ENCODE measurements at regions not wholly inside any gene's neighbourhood (a gene's known extent, or its start where the extent isn't known, plus 50 kb on each side); places are given as distances from the start of the nearest gene placed in this dataset.

DNA sequence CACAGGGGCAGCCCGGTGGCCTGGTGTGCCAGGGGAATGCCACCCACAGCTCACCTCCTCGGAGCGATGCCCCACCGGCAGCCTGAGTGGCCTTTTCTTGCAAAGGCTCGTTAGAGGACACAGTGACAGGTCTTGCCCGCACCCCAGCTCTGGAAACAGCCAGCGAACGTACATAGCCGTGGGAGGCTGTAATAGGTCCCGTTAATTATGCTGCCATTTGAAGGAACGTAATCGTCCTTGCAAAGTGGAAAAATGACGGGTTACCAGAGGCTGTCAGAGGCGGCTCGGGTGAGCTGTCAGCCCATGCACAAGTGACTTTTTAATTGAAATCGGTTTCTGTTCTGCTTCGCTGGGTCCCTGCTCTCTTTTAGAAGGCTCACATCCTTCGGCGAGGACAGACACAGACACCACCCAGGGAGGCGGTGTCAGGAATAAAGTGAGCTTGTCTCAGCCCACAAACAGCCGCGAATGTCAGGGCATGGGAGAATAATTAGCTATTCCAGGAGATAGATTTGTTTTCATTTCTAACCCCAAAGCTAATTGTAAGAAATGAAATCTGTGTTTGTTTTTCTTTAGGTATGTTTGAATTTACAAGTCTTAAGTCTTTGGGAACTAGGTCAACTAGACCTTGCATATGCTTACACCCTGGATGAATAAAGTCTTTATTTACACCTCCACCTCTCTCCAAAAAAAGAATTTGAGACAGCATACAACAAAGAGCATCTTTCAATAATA, 77.2 kb upstream of the RFLNA start:
- Histone ChIP-seq H4K5ac (ENCODE audit: insufficient read length, low read depth, low read length) (no peak overlapping the region), H2BK5ac (ENCODE audit: insufficient read length, low read length) (no peak overlapping the region), H4K8ac (replicated peaks; ENCODE audit: insufficient read length, low read depth, low read length) (no peak overlapping the region), H3K18ac (ENCODE audit: insufficient read length, low read depth, low read length) (no peak overlapping the region), H3K56ac (ENCODE audit: insufficient read length, low read depth, low read length) (no peak overlapping the region), H2AK5ac (ENCODE audit: insufficient read length, low read length) (no peak overlapping the region), H3K27ac (ENCODE audit: insufficient read length, low read depth, low read length) (no peak overlapping the region), H3K79me2 (ENCODE audit: insufficient read depth, low read length) (no peaks in the 10 kb centered on the region), H3K4me1 (ENCODE audit: insufficient read depth, low read length) (no peaks in the 10 kb centered on the region), H3K9me3 (ENCODE audit: control insufficient read depth, low read depth, low read length) (peaks cover 7% of the 10 kb centered on the region), H3K23ac (ENCODE audit: insufficient read length, low read depth, low read length) (no peak overlapping the region), H3K23me2 (ENCODE audit: insufficient read length, low read depth, low read length, poor library complexity, severe bottlenecking) (no peaks in the 10 kb centered on the region), H4K91ac (ENCODE audit: insufficient read length, low read depth, low read length) (no peak overlapping the region), H3K14ac (ENCODE audit: insufficient read depth, low read length) (no peak overlapping the region), H3K27me3 (ENCODE audit: insufficient read depth, low read length) (no peaks in the 10 kb centered on the region), H3K9ac (ENCODE audit: extremely low read depth, insufficient read length, low read length) (no peak overlapping the region), H3K4me2 (ENCODE audit: insufficient read depth, insufficient read length, low read length) (no peak overlapping the region), H2BK15ac (ENCODE audit: low read depth, low read length) (no peak overlapping the region), H4K20me1 (ENCODE audit: control insufficient read depth, insufficient read depth, insufficient read length) (no peaks in the 10 kb centered on the region), H3T11ph (ENCODE audit: low read length) (no peak overlapping the region), H2BK12ac (ENCODE audit: insufficient read length, low read depth, low read length) (no peak overlapping the region), H2BK20ac (ENCODE audit: low read depth, low read length, poor library complexity, severe bottlenecking) (no peak overlapping the region), H2AFZ (ENCODE audit: low read length) (no peak overlapping the region), H2BK120ac (ENCODE audit: low read depth, low read length, poor library complexity, severe bottlenecking) (no peak overlapping the region), H3K4ac (ENCODE audit: low read depth, low read length) (no peak overlapping the region), H3K79me1 (ENCODE audit: insufficient read depth, low read depth, low read length, poor library complexity, severe bottlenecking) (no peaks in the 10 kb centered on the region)
- H3K9me3 Mint-ChIP-seq, result peaks cover 21 to 25% of the 10 kb centered on the region in 2 experiments
- no peak for DNase-seq
- H3K4me1 Mint-ChIP-seq, result peaks cover 12 to 13% of the 10 kb centered on the region in 2 experiments
- no peak overlapping the region; a peak in 1 of 7 replicates for H3K27ac Mint-ChIP-seq
- no peak overlapping the region; a peak in 1 of 5 replicates for H3K4me3 Mint-ChIP-seq
- H3K27me3 Mint-ChIP-seq (ENCODE audit: low read depth), result peaks cover 8% of the 10 kb centered on the region
- no CpG with 5 or more reads among the region's 22 CpGs for WGBS (ENCODE audit: extremely low coverage, insufficient read length, low lambda C conversion rate)
- H3K36me3 Mint-ChIP-seq (ENCODE audit: insufficient read depth in 1 of 3, low read depth in 3 of 3), result peaks cover 1 to 26% (median 16%) of the 10 kb centered on the region in 3 experiments; a peak in 5 of 7 replicates
- TF ChIP-seq, protein P1, sequence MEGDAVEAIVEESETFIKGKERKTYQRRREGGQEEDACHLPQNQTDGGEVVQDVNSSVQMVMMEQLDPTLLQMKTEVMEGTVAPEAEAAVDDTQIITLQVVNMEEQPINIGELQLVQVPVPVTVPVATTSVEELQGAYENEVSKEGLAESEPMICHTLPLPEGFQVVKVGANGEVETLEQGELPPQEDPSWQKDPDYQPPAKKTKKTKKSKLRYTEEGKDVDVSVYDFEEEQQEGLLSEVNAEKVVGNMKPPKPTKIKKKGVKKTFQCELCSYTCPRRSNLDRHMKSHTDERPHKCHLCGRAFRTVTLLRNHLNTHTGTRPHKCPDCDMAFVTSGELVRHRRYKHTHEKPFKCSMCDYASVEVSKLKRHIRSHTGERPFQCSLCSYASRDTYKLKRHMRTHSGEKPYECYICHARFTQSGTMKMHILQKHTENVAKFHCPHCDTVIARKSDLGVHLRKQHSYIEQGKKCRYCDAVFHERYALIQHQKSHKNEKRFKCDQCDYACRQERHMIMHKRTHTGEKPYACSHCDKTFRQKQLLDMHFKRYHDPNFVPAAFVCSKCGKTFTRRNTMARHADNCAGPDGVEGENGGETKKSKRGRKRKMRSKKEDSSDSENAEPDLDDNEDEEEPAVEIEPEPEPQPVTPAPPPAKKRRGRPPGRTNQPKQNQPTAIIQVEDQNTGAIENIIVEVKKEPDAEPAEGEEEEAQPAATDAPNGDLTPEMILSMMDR (conservative IDR thresholded peaks at IDR 0.05), result no peak

Data from H9 (cell line).